WTC11 (cell line): ENCODE measurements at regions not wholly inside any gene's neighbourhood (a gene's known extent, or its start where the extent isn't known, plus 50 kb on each side); places are given as distances from the start of the nearest gene placed in this dataset.

Source experiments
- ATAC-seq: fragments of 200-7000 bp; cut with Tn5 transposase; 2 replicates; pipeline ENCODE4 v1.10.0; 2021; ENCODE audit warnings: mild to moderate bottlenecking, moderate library complexity
- CTCF ChIA-PET: fragments of 300-600 bp; sonication (Branson Sonifier 250); formaldehyde crosslinking; loops from one replicate; lab custom pipeline; 2021; ENCODE audit warnings: antibody characterized with exemption; lab: Charles Lee
- POLR2A ChIA-PET: fragments of 350-600 bp; sonication (Branson Sonifier 250); formaldehyde crosslinking; loops from one replicate; lab custom pipeline; 2021; ENCODE audit warnings: antibody characterized with exemption; lab: Charles Lee
- DNase-seq: peaks from one replicate; pipeline ENCODE4 v3.0.0; 2021; ENCODE audit warnings: low spot score
- H3K27ac Mint-ChIP-seq: 2 replicates; pipeline ENCODE4 v1.8.0; 2021; ENCODE audit warnings: mixed read lengths
- H3K27me3 Mint-ChIP-seq: 2 replicates; pipeline ENCODE4 v1.8.0; 2021; ENCODE audit warnings: low read depth, mild to moderate bottlenecking, moderate library complexity, mixed read lengths
- H3K36me3 Mint-ChIP-seq: 2 replicates; pipeline ENCODE4 v1.8.0; 2021; ENCODE audit warnings: mixed read lengths
- H3K4me1 Mint-ChIP-seq: 2 replicates; pipeline ENCODE4 v1.8.0; 2022; ENCODE audit warnings: mixed read lengths
- H3K4me3 Mint-ChIP-seq: 2 replicates; pipeline ENCODE4 v1.8.0; 2021; ENCODE audit warnings: mild to moderate bottlenecking, moderate library complexity, mixed read lengths
- H3K9me3 Mint-ChIP-seq: 2 replicates; pipeline ENCODE4 v1.8.0; 2021; ENCODE audit warnings: mixed read lengths
- AR ChIP-seq: fragments of 250-450 bp; sonication (Bioruptor Pico); IDR thresholded peaks from 2 replicates; pipeline ENCODE4 v1.9.0; 2021; ENCODE audit warnings: mild to moderate bottlenecking
- ATF1 ChIP-seq: sonication (generic); formaldehyde crosslinking; IDR thresholded peaks from 2 replicates; pipeline ENCODE4 v1.8.1; 2023; ENCODE audit warnings: mild to moderate bottlenecking, moderate library complexity, missing genetic modification reagents
- CREB1 ChIP-seq: sonication (generic); formaldehyde crosslinking; IDR thresholded peaks from 2 replicates; pipeline ENCODE4 v1.8.0; 2023; ENCODE audit warnings: mild to moderate bottlenecking, missing genetic modification reagents
- CREM ChIP-seq: sonication (generic); formaldehyde crosslinking; IDR thresholded peaks from 2 replicates; pipeline ENCODE4 v1.8.1; 2022; ENCODE audit warnings: mild to moderate bottlenecking, missing genetic modification reagents, moderate library complexity
- FOXK1 ChIP-seq: sonication (generic); formaldehyde crosslinking; IDR thresholded peaks from 2 replicates; pipeline ENCODE4 v1.8.0; 2022; ENCODE audit warnings: mild to moderate bottlenecking, moderate library complexity, missing genetic modification reagents
- HMGA2 ChIP-seq: fragments of 250-450 bp; sonication (Bioruptor Pico); IDR thresholded peaks from 2 replicates; pipeline ENCODE4 v1.4.0; 2021; ENCODE audit warnings: mild to moderate bottlenecking, moderate library complexity
- HMGXB4 ChIP-seq: sonication (generic); formaldehyde crosslinking; IDR thresholded peaks from 2 replicates; pipeline ENCODE4 v1.8.1; 2023; ENCODE audit warnings: mild to moderate bottlenecking, moderate library complexity, missing genetic modification reagents
- IRF2 ChIP-seq: sonication (generic); formaldehyde crosslinking; IDR thresholded peaks from 2 replicates; pipeline ENCODE4 v1.8.0; 2022; ENCODE audit warnings: low read depth, missing genetic modification reagents, borderline replicate concordance
- JAZF1 ChIP-seq: fragments of 250-450 bp; sonication (Bioruptor Pico); IDR thresholded peaks from 2 replicates; pipeline ENCODE4 v1.9.0; 2021; ENCODE audit warnings: moderate library complexity, mild to moderate bottlenecking, inconsistent platforms
- JUN ChIP-seq: sonication (generic); formaldehyde crosslinking; IDR thresholded peaks from 2 replicates; pipeline ENCODE4 v1.8.0; 2023; ENCODE audit warnings: mild to moderate bottlenecking, missing genetic modification reagents
- NFATC4 ChIP-seq: fragments of 250-450 bp; sonication (Bioruptor Pico); IDR thresholded peaks from 2 replicates; pipeline ENCODE4 v1.9.0; 2021; ENCODE audit warnings: mild to moderate bottlenecking
- NR2C2 ChIP-seq: sonication (generic); formaldehyde crosslinking; IDR thresholded peaks from 2 replicates; pipeline ENCODE4 v1.8.0; 2022; ENCODE audit warnings: mild to moderate bottlenecking, missing genetic modification reagents
- OVOL2 ChIP-seq: fragments of 250-450 bp; sonication (Bioruptor Pico); IDR thresholded peaks from 2 replicates; pipeline ENCODE4 v1.9.0; 2021; ENCODE audit warnings: mild to moderate bottlenecking, borderline replicate concordance
- PRRX2 ChIP-seq: fragments of 250-450 bp; sonication (Bioruptor Pico); IDR thresholded peaks from 2 replicates; pipeline ENCODE4 v1.8.0; 2021; ENCODE audit warnings: mild to moderate bottlenecking
- RORB ChIP-seq: fragments of 250-450 bp; sonication (Bioruptor Pico); IDR thresholded peaks from 2 replicates; pipeline ENCODE4 v1.9.0; 2021; ENCODE audit warnings: mild to moderate bottlenecking
- SMAD4 ChIP-seq: sonication (generic); formaldehyde crosslinking; IDR thresholded peaks from 2 replicates; pipeline ENCODE4 v1.8.0; 2022; ENCODE audit warnings: mild to moderate bottlenecking, missing genetic modification reagents
- SOX15 ChIP-seq: fragments of 250-450 bp; sonication (Bioruptor Pico); IDR thresholded peaks from 2 replicates; pipeline ENCODE4 v1.9.0; 2021; ENCODE audit warnings: mild to moderate bottlenecking
- STAT6 ChIP-seq: sonication (generic); formaldehyde crosslinking; conservative IDR thresholded peaks from 2 replicates; pipeline ENCODE4 v1.8.1; 2023; ENCODE audit warnings: mild to moderate bottlenecking, low read depth, missing genetic modification reagents, moderate library complexity
- USF2 ChIP-seq: sonication (generic); formaldehyde crosslinking; IDR thresholded peaks from 2 replicates; pipeline ENCODE4 v1.8.1; 2023; ENCODE audit warnings: mild to moderate bottlenecking, missing genetic modification reagents, moderate library complexity
- ZNF232 ChIP-seq: sonication (generic); formaldehyde crosslinking; IDR thresholded peaks from 2 replicates; pipeline ENCODE4 v1.8.0; 2022; ENCODE audit warnings: mild to moderate bottlenecking, missing genetic modification reagents
- ZNF263 ChIP-seq: sonication (generic); formaldehyde crosslinking; IDR thresholded peaks from 2 replicates; pipeline ENCODE4 v1.8.1; 2022; ENCODE audit warnings: low read depth, mild to moderate bottlenecking, moderate library complexity, missing genetic modification reagents
- ZNF317 ChIP-seq: sonication (generic); formaldehyde crosslinking; IDR thresholded peaks from 2 replicates; pipeline ENCODE4 v1.8.1; 2023; ENCODE audit warnings: low read depth, mild to moderate bottlenecking, moderate library complexity, missing genetic modification reagents, borderline replicate concordance
- ZNF396 ChIP-seq: fragments of 250-450 bp; sonication (Bioruptor Pico); IDR thresholded peaks from 2 replicates; pipeline ENCODE4 v1.8.0; 2021; ENCODE audit warnings: mild to moderate bottlenecking, moderate library complexity, borderline replicate concordance
- ZNF416 ChIP-seq: fragments of 250-450 bp; sonication (Bioruptor Pico); IDR thresholded peaks from 2 replicates; pipeline ENCODE4 v1.9.0; 2021; ENCODE audit warnings: mild to moderate bottlenecking, inconsistent platforms
- TF ChIP-seq, protein P1 (sequence below): fragments of 250-450 bp; sonication (Bioruptor Pico); IDR thresholded peaks from 2 replicates; pipeline ENCODE4 v2.1.2; 2022; ENCODE audit warnings: mild to moderate bottlenecking, moderate library complexity
- TF ChIP-seq, protein P2 (sequence below): fragments of 250-450 bp; sonication (Bioruptor Pico); conservative IDR thresholded peaks from 2 replicates; pipeline ENCODE4 v1.9.0; 2021; ENCODE audit warnings: mild to moderate bottlenecking

- CTCF ChIA-PET, result no interaction called here
- Mint-ChIP-seq H3K4me3 (no peak overlapping the region), H3K27me3 (peaks cover 9% of the 10 kb centered on the region), H3K27ac (no peak overlapping the region), H3K9me3 (peaks cover 28% of the 10 kb centered on the region), H3K36me3 (peaks cover 11% of the 10 kb centered on the region), H3K4me1 (peaks cover 26% of the 10 kb centered on the region)
- POLR2A ChIA-PET, result no interaction called here
- DNase-seq (no peak), ATAC-seq (no peak)
- TF ChIP-seq ZNF317 (no peak), ZNF232 (no peak), ZNF396 (CRISPR knock-in tag) (no peak), HMGXB4 (no peak), SMAD4 (CRISPR knock-in tag) (no peak), JUN (CRISPR knock-in tag) (no peak), JAZF1 (CRISPR knock-in tag) (no peak), IRF2 (CRISPR knock-in tag) (no peak), OVOL2 (CRISPR knock-in tag) (no peak), PRRX2 (no peak), CREB1 (no peak), AR (CRISPR knock-in tag) (no peak), SOX15 (no peak), CREM (CRISPR knock-in tag) (no peak), RORB (CRISPR knock-in tag) (no peak), ZNF416 (CRISPR knock-in tag) (no peak), USF2 (CRISPR knock-in tag) (no peak)
- TF ChIP-seq, protein P1, sequence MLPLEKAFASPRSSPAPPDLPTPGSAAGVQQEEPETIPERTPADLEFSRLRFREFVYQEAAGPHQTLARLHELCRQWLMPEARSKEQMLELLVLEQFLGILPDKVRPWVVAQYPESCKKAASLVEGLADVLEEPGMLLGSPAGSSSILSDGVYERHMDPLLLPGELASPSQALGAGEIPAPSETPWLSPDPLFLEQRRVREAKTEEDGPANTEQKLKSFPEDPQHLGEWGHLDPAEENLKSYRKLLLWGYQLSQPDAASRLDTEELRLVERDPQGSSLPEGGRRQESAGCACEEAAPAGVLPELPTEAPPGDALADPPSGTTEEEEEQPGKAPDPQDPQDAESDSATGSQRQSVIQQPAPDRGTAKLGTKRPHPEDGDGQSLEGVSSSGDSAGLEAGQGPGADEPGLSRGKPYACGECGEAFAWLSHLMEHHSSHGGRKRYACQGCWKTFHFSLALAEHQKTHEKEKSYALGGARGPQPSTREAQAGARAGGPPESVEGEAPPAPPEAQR (CRISPR knock-in tag), result no peak
- TF ChIP-seq, protein P2, sequence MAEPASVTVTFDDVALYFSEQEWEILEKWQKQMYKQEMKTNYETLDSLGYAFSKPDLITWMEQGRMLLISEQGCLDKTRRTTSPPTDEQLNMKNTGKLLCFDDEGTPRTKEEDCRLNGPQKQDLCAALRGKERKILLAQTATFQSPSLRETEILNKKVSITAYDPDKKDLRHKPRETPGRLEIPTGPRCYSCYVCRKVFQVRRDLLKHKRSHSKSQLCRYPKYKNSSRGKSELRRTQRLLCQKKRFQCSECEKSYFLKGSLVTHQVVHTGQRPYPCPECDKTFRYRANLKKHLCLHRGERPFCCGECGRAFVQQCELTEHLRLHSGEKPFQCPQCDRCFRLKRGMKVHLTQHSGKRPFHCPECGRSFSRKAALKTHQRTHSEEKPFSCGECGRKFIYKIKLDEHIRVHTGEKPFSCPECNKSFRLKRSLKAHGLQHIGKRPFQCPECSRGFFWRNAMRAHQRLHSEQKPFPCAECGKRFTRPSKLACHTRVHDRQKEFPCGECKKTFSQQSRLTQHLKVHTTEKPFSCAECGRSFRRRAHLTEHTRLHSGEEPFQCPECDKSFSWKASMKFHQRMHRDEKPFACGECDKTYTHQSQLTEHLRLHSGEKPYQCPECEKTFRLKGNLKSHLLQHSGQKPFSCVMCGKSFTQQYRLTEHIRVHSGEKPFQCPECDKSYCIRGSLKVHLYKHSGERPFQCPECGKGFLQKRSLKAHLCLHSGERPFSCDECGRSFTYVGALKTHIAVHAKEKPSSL (CRISPR knock-in tag), result no peak
Measured at GRCh38 chr20:57922083-57922482, 212.3 kb upstream of the PMEPA1 start.

DNA sequence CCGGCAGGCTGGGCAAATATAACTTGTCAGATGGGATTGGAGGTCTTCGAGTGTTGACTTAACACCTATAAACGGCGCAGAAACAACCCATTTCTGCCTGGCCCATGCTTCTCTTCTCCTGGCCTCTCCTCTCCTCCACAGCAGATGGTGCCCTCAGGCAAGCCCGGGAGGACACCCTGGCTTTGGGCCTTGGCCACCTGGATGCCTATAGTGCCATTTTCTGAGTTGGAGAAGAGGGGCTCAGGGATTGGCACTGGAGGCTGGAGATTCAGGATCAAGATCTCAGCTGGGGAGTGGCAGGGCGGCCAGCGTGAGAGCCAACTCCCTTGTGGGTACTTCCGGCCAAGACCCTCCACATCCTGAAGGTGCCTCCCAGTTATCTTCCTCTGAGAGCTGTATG, 211.9 kb upstream of the PMEPA1 start:
- ChIA-PET POLR2A (no interaction called here), CTCF (no interaction called here)
- Mint-ChIP-seq H3K9me3 (peaks cover 24% of the 10 kb centered on the region), H3K27me3 (peaks cover 9% of the 10 kb centered on the region), H3K4me1 (peaks cover 26% of the 10 kb centered on the region), H3K27ac (no peak overlapping the region), H3K36me3 (peaks cover 11% of the 10 kb centered on the region), H3K4me3 (no peak overlapping the region)
- ATAC-seq (no peak), DNase-seq (no peak)
- TF ChIP-seq ZNF232, result no peak
- TF ChIP-seq HMGA2, result no peak
- no peak for TF ChIP-seq ATF1
- TF ChIP-seq STAT6 (CRISPR knock-in tag), result no peak
- TF ChIP-seq NR2C2, result no peak
- TF ChIP-seq NFATC4 (CRISPR knock-in tag), result no peak
- no peak for TF ChIP-seq SOX15
- no peak for TF ChIP-seq FOXK1 (CRISPR knock-in tag)
- TF ChIP-seq ZNF263, result no peak
